CD4-positive, alpha-beta memory T cell (primary cell): ENCODE measurements at regions not wholly inside any gene's neighbourhood (a gene's known extent, or its start where the extent isn't known, plus 50 kb on each side); places are given as distances from the start of the nearest gene placed in this dataset.

Experiments
- CTCF ChIA-PET: fragments of 350-600 bp; sonication (Branson Sonifier 250); formaldehyde crosslinking; loops from one replicate; lab custom pipeline; 2021; ENCODE audit warnings: inconsistent platforms; ENCODE audit not compliant: partially characterized antibody; lab: Charles Lee
- POLR2A ChIA-PET: fragments of 350-600 bp; sonication (Branson Sonifier 250); formaldehyde crosslinking; loops from one replicate; lab custom pipeline; 2021; ENCODE audit not compliant: partially characterized antibody; lab: Charles Lee
- DNase-seq, 5 donors: peaks; one replicate each; pipeline versions ENCODE4 v3.0.0 to v3.0.0-alpha.2; 2020 to 2022; ENCODE audit warnings: mixed read lengths in 1 of 5
- H3K27ac ChIP-seq: one replicate; pipeline ENCODE4 v1.7.0; 2013; ENCODE audit warnings: low read depth, low read length
- H3K27me3 ChIP-seq: 2 replicates; pipeline ENCODE4 v1.7.0; 2013; ENCODE audit warnings: mild to moderate bottlenecking, low read length, moderate library complexity; ENCODE audit not compliant: insufficient read depth
- H3K36me3 ChIP-seq: 2 replicates; pipeline ENCODE4 v1.7.0; 2013; ENCODE audit warnings: mild to moderate bottlenecking, low read length, moderate library complexity; ENCODE audit not compliant: insufficient read depth
- H3K4me1 ChIP-seq: 2 replicates; pipeline ENCODE4 v1.7.0; 2013; ENCODE audit warnings: mild to moderate bottlenecking, low read length, moderate library complexity; ENCODE audit not compliant: insufficient read depth
- H3K4me3 ChIP-seq, 2 donors: one replicate each; pipeline ENCODE4 v1.7.0; 2013; ENCODE audit warnings: low read length in 2 of 2, mild to moderate bottlenecking in 1 of 2
- H3K9me3 ChIP-seq, 2 donors: one replicate each; pipeline ENCODE4 v1.7.0; 2013; ENCODE audit warnings: low read length in 2 of 2, control low read depth in 1 of 2; ENCODE audit not compliant: control insufficient read depth in 1 of 2
- H3K27ac Mint-ChIP-seq, 7 donors: one replicate each; pipeline ENCODE4 v1.8.0; 2020 to 2021; ENCODE audit warnings: mixed read lengths in 7 of 7, mild to moderate bottlenecking in 6 of 7, inconsistent platforms in 3 of 7, moderate library complexity in 3 of 7
- H3K27me3 Mint-ChIP-seq, 2 donors: one replicate each; pipeline ENCODE4 v1.8.0; 2020 to 2021; ENCODE audit warnings: mixed read lengths in 2 of 2
- H3K36me3 Mint-ChIP-seq, 2 donors: one replicate each; pipeline ENCODE4 v1.8.0; 2020 to 2021; ENCODE audit warnings: mixed read lengths in 2 of 2, inconsistent platforms in 1 of 2, mild to moderate bottlenecking in 1 of 2
- H3K4me1 Mint-ChIP-seq, 4 donors: one replicate each; pipeline ENCODE4 v1.8.0; 2020 to 2021; ENCODE audit warnings: mixed read lengths in 4 of 4, mild to moderate bottlenecking in 1 of 4
- H3K4me3 Mint-ChIP-seq, 8 donors: one replicate each; pipeline ENCODE4 v1.8.0; 2020 to 2021; ENCODE audit warnings: mixed read lengths in 8 of 8, mild to moderate bottlenecking in 7 of 8, moderate library complexity in 6 of 8, inconsistent platforms in 3 of 8
- H3K9me3 Mint-ChIP-seq, 8 donors: one replicate each; pipeline ENCODE4 v1.8.0; 2020 to 2021; ENCODE audit warnings: mixed read lengths in 8 of 8, mild to moderate bottlenecking in 5 of 8, inconsistent platforms in 3 of 8, moderate library complexity in 1 of 8
- intact Hi-C: fragments of 100-400 bp; cut with micrococcal nuclease; formaldehyde crosslinking; loops from one replicate; pipeline ENCODE4 v1.15.1; 2023

- peaks cover 0 to 8% (median 0%) of the 10 kb centered on the region in 8 donors for H3K9me3 Mint-ChIP-seq
- Histone ChIP-seq H3K27me3 (no peaks in the 10 kb centered on the region), H3K36me3 (no peaks in the 10 kb centered on the region), H3K9me3 (no peaks in the 10 kb centered on the region), H3K4me1 (no peaks in the 10 kb centered on the region), H3K27ac (no peak overlapping the region), H3K4me3 (no peak overlapping the region)
- H3K4me3 Mint-ChIP-seq = no peak overlapping the region
- no peak overlapping the region for H3K27ac Mint-ChIP-seq
- CTCF ChIA-PET = no interaction called here
- no peaks in the 10 kb centered on the region for H3K36me3 Mint-ChIP-seq
- no peaks in the 10 kb centered on the region for H3K4me1 Mint-ChIP-seq
- peaks cover 0 to 2% of the 10 kb centered on the region in 2 donors for H3K27me3 Mint-ChIP-seq
- DNase-seq = no peak
- POLR2A ChIA-PET = no interaction called here
- intact Hi-C loops = no loop called here
Measured at GRCh38 chr2:48912110-48912509, 156.6 kb upstream of the LHCGR start.

GRCh38 chr2:48910961-48911360 lies 155.4 kb upstream of the LHCGR start:
- CTCF ChIA-PET = no interaction called here
- intact Hi-C loops = no loop called here
- H3K27ac Mint-ChIP-seq = no peak overlapping the region
- Histone ChIP-seq H3K36me3 (no peaks in the 10 kb centered on the region), H3K4me1 (no peaks in the 10 kb centered on the region), H3K27me3 (no peaks in the 10 kb centered on the region), H3K4me3 (no peak overlapping the region), H3K9me3 (no peaks in the 10 kb centered on the region), H3K27ac (no peak overlapping the region)
- H3K4me1 Mint-ChIP-seq = no peaks in the 10 kb centered on the region
- no peak for DNase-seq
- no peaks in the 10 kb centered on the region for H3K36me3 Mint-ChIP-seq
- POLR2A ChIA-PET = no interaction called here
- no peak overlapping the region for H3K4me3 Mint-ChIP-seq
- H3K9me3 Mint-ChIP-seq = peaks cover 0 to 8% (median 0%) of the 10 kb centered on the region in 8 donors
- H3K27me3 Mint-ChIP-seq = peaks cover 3 to 4% of the 10 kb centered on the region in 2 donors

GRCh38 chr2:48906633-48907032 lies 151.1 kb upstream of the LHCGR start:
- H3K27ac Mint-ChIP-seq = no peak overlapping the region
- peaks cover 0 to 5% (median 0%) of the 10 kb centered on the region in 8 donors for H3K9me3 Mint-ChIP-seq
- H3K36me3 ChIP-seq = no peaks in the 10 kb centered on the region
- ChIA-PET POLR2A (no interaction called here), CTCF (interaction anchor here (1.7 kb wide), 1 partner anchor 38 kb away, joined by 4 read pairs; no protein-coding TSS in a partner anchor)
- H3K4me1 ChIP-seq = no peaks in the 10 kb centered on the region
- DNase-seq = no peak
- H3K9me3 ChIP-seq = no peaks in the 10 kb centered on the region
- intact Hi-C loops = no loop called here
- no peak overlapping the region for H3K4me3 ChIP-seq
- H3K27ac ChIP-seq = no peak overlapping the region
- no peaks in the 10 kb centered on the region for H3K4me1 Mint-ChIP-seq
- no peaks in the 10 kb centered on the region for H3K27me3 ChIP-seq
- H3K27me3 Mint-ChIP-seq = peaks cover 5 to 6% of the 10 kb centered on the region in 2 donors
- H3K36me3 Mint-ChIP-seq = no peaks in the 10 kb centered on the region
- no peak overlapping the region for H3K4me3 Mint-ChIP-seq

- no peak overlapping the region for H3K27ac Mint-ChIP-seq
- intact Hi-C loops = no loop called here
- no peaks in the 10 kb centered on the region for H3K4me1 Mint-ChIP-seq
- DNase-seq = no peak
- ChIA-PET POLR2A (no interaction called here), CTCF (no interaction called here)
- H3K27ac ChIP-seq = no peak overlapping the region
- no peak overlapping the region for H3K4me3 ChIP-seq
- H3K4me1 ChIP-seq = no peaks in the 10 kb centered on the region
- H3K36me3 ChIP-seq = no peaks in the 10 kb centered on the region
- H3K4me3 Mint-ChIP-seq = no peak overlapping the region
- no peaks in the 10 kb centered on the region for H3K9me3 ChIP-seq
- no peaks in the 10 kb centered on the region for H3K27me3 ChIP-seq
- H3K36me3 Mint-ChIP-seq = no peaks in the 10 kb centered on the region
- H3K27me3 Mint-ChIP-seq = peaks cover 5 to 6% of the 10 kb centered on the region in 2 donors
- H3K9me3 Mint-ChIP-seq = peaks cover 0 to 3% (median 0%) of the 10 kb centered on the region in 8 donors
Measured at GRCh38 chr2:48905696-48906095, 150.2 kb upstream of the LHCGR start.

GRCh38 chr2:48902521-48902920 lies 147.0 kb upstream of the LHCGR start:
- no peak overlapping the region for H3K27ac ChIP-seq
- ChIA-PET POLR2A (no interaction called here), CTCF (no interaction called here)
- DNase-seq = no peak
- Mint-ChIP-seq H3K27ac (no peak overlapping the region), H3K9me3 (peaks cover 0 to 3% (median 0%) of the 10 kb centered on the region in 8 donors), H3K36me3 (no peaks in the 10 kb centered on the region), H3K4me1 (no peaks in the 10 kb centered on the region), H3K4me3 (no peak overlapping the region), H3K27me3 (peaks cover 4 to 5% of the 10 kb centered on the region in 2 donors)
- H3K4me1 ChIP-seq = no peaks in the 10 kb centered on the region
- H3K4me3 ChIP-seq = no peak overlapping the region
- H3K9me3 ChIP-seq = no peaks in the 10 kb centered on the region
- intact Hi-C loops = no loop called here
- no peaks in the 10 kb centered on the region for H3K36me3 ChIP-seq
- no peaks in the 10 kb centered on the region for H3K27me3 ChIP-seq

- ChIA-PET POLR2A (no interaction called here), CTCF (no interaction called here)
- intact Hi-C loops = no loop called here
- peaks cover 4 to 5% of the 10 kb centered on the region in 2 donors for H3K27me3 Mint-ChIP-seq
- Histone ChIP-seq H3K4me1 (no peaks in the 10 kb centered on the region), H3K27ac (no peak overlapping the region), H3K36me3 (no peaks in the 10 kb centered on the region), H3K4me3 (no peak overlapping the region), H3K9me3 (no peaks in the 10 kb centered on the region), H3K27me3 (no peaks in the 10 kb centered on the region)
- H3K27ac Mint-ChIP-seq = no peak overlapping the region
- H3K36me3 Mint-ChIP-seq = no peaks in the 10 kb centered on the region
- peaks cover 0 to 3% (median 0%) of the 10 kb centered on the region in 8 donors for H3K9me3 Mint-ChIP-seq
- no peak overlapping the region for H3K4me3 Mint-ChIP-seq
- no peak for DNase-seq
- no peaks in the 10 kb centered on the region for H3K4me1 Mint-ChIP-seq
Measured at GRCh38 chr2:48901416-48901815, 145.9 kb upstream of the LHCGR start.

- intact Hi-C loops = no loop called here
- H3K36me3 Mint-ChIP-seq = no peaks in the 10 kb centered on the region
Measured at GRCh38 chr2:48901015-48901343, 145.5 kb upstream of the LHCGR start.

More at GRCh38 chr2:48901015-48901343, 145.5 kb upstream of the LHCGR start:
- H3K4me3 ChIP-seq = no peak overlapping the region
- no peaks in the 10 kb centered on the region for H3K4me1 ChIP-seq
- Mint-ChIP-seq H3K27me3 (peaks cover 1 to 3% of the 10 kb centered on the region in 2 donors), H3K27ac (no peak overlapping the region), H3K4me1 (no peaks in the 10 kb centered on the region), H3K4me3 (no peak overlapping the region), H3K9me3 (peaks cover 0 to 4% (median 0%) of the 10 kb centered on the region in 8 donors)
- H3K27ac ChIP-seq = no peak overlapping the region
- no peaks in the 10 kb centered on the region for H3K27me3 ChIP-seq
- no peaks in the 10 kb centered on the region for H3K9me3 ChIP-seq
- ChIA-PET CTCF (no interaction called here), POLR2A (no interaction called here)
- no peak for DNase-seq
- no peaks in the 10 kb centered on the region for H3K36me3 ChIP-seq
